Pancreas (tissue), 10 donors: ENCODE measurements at regions not wholly inside any gene's neighbourhood (a gene's known extent, or its start where the extent isn't known, plus 50 kb on each side); places are given as distances from the start of the nearest gene placed in this dataset.
A peak's percentile ranks its signal among the peaks of the same experiment; 100 is the strongest.

Experiments
- ATAC-seq, 4 donors: fragments of 200-7000 bp; cut with Tn5 transposase; one replicate each; pipeline versions ENCODE4 v1.8.0 to v1.9.1; 2020; ENCODE audit warnings: mild to moderate bottlenecking in 4 of 4, moderate library complexity in 4 of 4
- DNase-seq, 6 donors: peaks; one replicate each; pipeline ENCODE4 v3.0.0-alpha.2; 2020
- FAIRE-seq: peaks from 2 replicates; lab custom pipeline; 2012; peaks lifted over from hg19 to GRCh38; lab: Jason Lieb, UNC
- H3K27ac ChIP-seq, 4 donors: fragments of 200-600 bp; sonication (generic); 1 replicate in 3 of 4; 2 replicates in 1 of 4; pipeline versions ENCODE4 v1.5.0 to v1.8.0; 2020
- H3K27me3 ChIP-seq, 4 donors: fragments of 200-600 bp; one replicate each; pipeline ENCODE4 v1.8.0; 2021
- H3K36me3 ChIP-seq, 3 donors: fragments of 200-600 bp; sonication (generic) in 1 of 3; one replicate each; pipeline versions ENCODE4 v1.5.0 to v1.8.0; 2020 to 2021
- H3K4me1 ChIP-seq, 3 donors: fragments of 200-600 bp; one replicate each; pipeline ENCODE4 v1.8.0; 2021
- H3K4me3 ChIP-seq, 4 donors: fragments of 200-600 bp; sonication (generic) in 2 of 4; one replicate each; pipeline versions ENCODE4 v1.5.0 to v1.8.0; 2020 to 2021
- H3K9me3 ChIP-seq, 4 donors: fragments of 200-600 bp; one replicate each; pipeline ENCODE4 v1.8.0; 2021
- whole genome bisulfite sequencing, 2 donors: extraction: QIAGEN DNeasy Blood & Tissue Kit; methylation state at CpG; one replicate each; pipeline ENCODE4 v1.1.7; 2013; 5-methylcytosine and 5-hydroxymethylcytosine counted together
- intact Hi-C, 3 donors: fragments of 100-400 bp; cut with DNase I; formaldehyde crosslinking; loops; one replicate each; pipeline versions ENCODE4 v1.11.1 to v1.14.2; 2022
- TF ChIP-seq, protein P1 (sequence below), 4 donors: fragments of 200-600 bp; sonication (generic) in 3 of 4; IDR thresholded peaks; one replicate each; pipeline versions ENCODE4 v1.5.0 to v1.8.0; 2021; ENCODE audit warnings: antibody characterized with exemption in 4 of 4
- donor health status: healthy with polysubstance abuse.
- donor health status: DM: no; HTN: no; CAD: no; lungs with moderate emphysema.
- donor health status: DM: no; HTN: no; CAD: no.
- donor health status: control.
- donor health status: control.
- donor health status: Bipolar disorder and iron deficiency.
- donor health status: DM: yes; HTN: yes; CAD: no.
- donor health status: DM: no; HTN: no; CAD: no.
- donor health status: DM: no; HTN: no; CAD: no.
- donor health status: DM: yes; HTN: yes; CAD: no.

- H3K4me1 ChIP-seq: peaks cover 4 to 27% (median 21%) of the 10 kb centered on the region in 3 donors
- WGBS, 2 donors: 0 to 1% methylated on average over 49 to 110 of the region's 110 CpGs
- intact Hi-C loops: no loop called here
Measured at GRCh38 chr7:131105799-131106680, 221.6 kb upstream of the MKLN1 start.

DNA sequence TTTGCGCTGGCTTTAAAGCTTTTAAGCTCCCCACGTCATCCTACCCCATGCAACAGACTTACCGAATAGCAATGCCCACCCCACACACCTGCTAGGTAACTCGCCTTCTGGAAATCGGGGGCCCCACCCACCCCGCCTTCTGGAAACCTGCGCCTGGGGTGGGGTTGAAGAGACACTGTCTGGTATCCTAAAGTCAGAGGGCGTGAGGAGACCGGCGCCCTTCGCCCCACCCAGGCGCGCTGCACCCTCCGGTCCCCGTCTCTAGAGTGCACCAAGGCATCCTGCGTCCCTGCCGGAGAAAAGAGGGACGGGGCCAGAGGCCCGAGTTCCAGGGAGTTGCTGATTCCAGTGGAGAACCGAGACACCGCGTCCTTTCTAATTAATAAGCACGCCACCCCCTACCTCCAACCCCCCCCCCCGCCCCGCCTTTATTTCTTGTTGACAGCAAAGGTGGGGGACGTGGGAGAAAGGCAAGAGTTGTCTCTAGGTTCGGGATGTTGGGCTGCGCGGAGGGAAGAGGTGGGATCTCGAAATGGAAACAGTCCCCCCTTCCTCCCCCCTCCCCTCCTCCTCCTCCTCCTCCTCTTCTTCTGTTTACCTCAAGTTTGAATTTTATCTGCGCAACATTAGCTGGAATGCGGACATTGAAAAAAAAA is 220.9 kb upstream of the MKLN1 start:
- WGBS, 2 donors: 0% methylated on average over 31 to 32 of the region's 32 CpGs
- intact Hi-C loops: no loop called here
- no peaks in the 10 kb centered on the region for H3K27me3 ChIP-seq
- peak overlapping the region; percentile 98 to 100 (median 98) for H3K27ac ChIP-seq
- peak overlapping the region; percentile 93 to 99 (median 96) for H3K4me3 ChIP-seq
- DNase-seq (peak; percentile 54 to 79 (median 68)), FAIRE-seq (no peak), ATAC-seq (peak; percentile 15 to 24 (median 18))
- TF ChIP-seq, protein P1, sequence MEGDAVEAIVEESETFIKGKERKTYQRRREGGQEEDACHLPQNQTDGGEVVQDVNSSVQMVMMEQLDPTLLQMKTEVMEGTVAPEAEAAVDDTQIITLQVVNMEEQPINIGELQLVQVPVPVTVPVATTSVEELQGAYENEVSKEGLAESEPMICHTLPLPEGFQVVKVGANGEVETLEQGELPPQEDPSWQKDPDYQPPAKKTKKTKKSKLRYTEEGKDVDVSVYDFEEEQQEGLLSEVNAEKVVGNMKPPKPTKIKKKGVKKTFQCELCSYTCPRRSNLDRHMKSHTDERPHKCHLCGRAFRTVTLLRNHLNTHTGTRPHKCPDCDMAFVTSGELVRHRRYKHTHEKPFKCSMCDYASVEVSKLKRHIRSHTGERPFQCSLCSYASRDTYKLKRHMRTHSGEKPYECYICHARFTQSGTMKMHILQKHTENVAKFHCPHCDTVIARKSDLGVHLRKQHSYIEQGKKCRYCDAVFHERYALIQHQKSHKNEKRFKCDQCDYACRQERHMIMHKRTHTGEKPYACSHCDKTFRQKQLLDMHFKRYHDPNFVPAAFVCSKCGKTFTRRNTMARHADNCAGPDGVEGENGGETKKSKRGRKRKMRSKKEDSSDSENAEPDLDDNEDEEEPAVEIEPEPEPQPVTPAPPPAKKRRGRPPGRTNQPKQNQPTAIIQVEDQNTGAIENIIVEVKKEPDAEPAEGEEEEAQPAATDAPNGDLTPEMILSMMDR (IDR thresholded peaks at IDR 0.05): no peak
- no peaks in the 10 kb centered on the region for H3K36me3 ChIP-seq
- H3K4me1 ChIP-seq: peaks cover 9 to 31% (median 25%) of the 10 kb centered on the region in 3 donors
- no peaks in the 10 kb centered on the region for H3K9me3 ChIP-seq

More at GRCh38 chr7:131105799-131106680, 221.6 kb upstream of the MKLN1 start:
- ATAC-seq (peak; percentile 52 to 75 (median 66)), FAIRE-seq (no peak), DNase-seq (peak; percentile 82 to 92 (median 88))
- Histone ChIP-seq H3K27me3 (no peaks in the 10 kb centered on the region), H3K4me3 (peak overlapping the region; percentile 93 to 99 (median 96)), H3K27ac (peak overlapping the region; percentile 98 to 100 (median 98)), H3K9me3 (no peaks in the 10 kb centered on the region), H3K36me3 (no peaks in the 10 kb centered on the region)
- TF ChIP-seq, protein P1 (IDR thresholded peaks at IDR 0.05): no peak

DNA sequence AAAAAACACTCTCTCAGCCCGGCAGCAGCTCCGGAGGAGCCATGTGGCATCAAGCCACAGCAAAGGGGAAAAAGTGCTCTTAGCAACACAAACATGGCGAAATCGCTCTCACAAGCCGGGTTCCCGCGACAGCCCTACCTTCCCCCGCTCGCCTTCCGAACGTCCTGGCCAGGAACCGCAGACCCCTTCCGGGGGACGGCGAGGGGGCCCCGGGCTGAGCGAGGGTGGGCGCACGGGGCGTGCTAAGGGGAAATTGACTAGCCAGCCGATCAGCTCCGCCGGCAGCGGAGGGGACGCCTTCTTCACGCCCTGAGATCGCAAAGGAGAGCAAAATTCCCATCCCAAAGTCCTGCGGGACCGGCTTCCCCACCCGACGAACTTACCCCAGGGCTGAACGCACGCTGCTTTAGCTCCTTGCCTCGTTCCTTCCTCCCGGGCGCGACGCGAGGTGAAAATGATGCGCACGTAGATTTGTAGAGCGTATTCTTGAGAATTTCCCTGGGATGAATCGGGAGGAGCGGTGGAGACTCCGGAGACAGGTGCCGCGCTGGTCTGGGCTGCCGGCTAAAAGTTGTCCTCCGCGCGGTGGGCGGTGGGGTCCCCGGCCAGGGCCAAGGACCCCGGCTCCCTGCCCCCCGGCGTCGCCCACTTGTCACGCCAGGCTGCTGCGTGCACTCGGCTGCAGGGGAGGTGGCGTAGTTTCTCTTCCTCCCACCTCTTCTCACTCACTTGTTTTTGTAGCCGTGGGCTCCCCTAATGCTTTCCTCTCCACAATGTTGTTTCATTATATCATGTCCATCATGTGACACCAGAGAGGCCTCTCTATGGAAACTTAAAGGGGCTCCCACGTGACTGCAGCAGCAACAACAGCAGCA is 220.1 kb upstream of the MKLN1 start:
- 0% methylated on average over 63 of the region's 63 CpGs for WGBS, 2 donors
- peak overlapping the region; percentile 93 to 99 (median 96) for H3K4me3 ChIP-seq
- H3K27me3 ChIP-seq: no peaks in the 10 kb centered on the region
- no peaks in the 10 kb centered on the region for H3K36me3 ChIP-seq
- H3K4me1 ChIP-seq: peaks cover 9 to 35% (median 29%) of the 10 kb centered on the region in 3 donors
- FAIRE-seq (no peak), DNase-seq (peak; percentile 72 to 85 (median 74)), ATAC-seq (peak; percentile 39 to 50 (median 41))
- TF ChIP-seq, protein P1 (IDR thresholded peaks at IDR 0.05): no peak
- peak overlapping the region; percentile 98 to 100 (median 98) for H3K27ac ChIP-seq
- intact Hi-C loops: no loop called here
- no peaks in the 10 kb centered on the region for H3K9me3 ChIP-seq

DNA sequence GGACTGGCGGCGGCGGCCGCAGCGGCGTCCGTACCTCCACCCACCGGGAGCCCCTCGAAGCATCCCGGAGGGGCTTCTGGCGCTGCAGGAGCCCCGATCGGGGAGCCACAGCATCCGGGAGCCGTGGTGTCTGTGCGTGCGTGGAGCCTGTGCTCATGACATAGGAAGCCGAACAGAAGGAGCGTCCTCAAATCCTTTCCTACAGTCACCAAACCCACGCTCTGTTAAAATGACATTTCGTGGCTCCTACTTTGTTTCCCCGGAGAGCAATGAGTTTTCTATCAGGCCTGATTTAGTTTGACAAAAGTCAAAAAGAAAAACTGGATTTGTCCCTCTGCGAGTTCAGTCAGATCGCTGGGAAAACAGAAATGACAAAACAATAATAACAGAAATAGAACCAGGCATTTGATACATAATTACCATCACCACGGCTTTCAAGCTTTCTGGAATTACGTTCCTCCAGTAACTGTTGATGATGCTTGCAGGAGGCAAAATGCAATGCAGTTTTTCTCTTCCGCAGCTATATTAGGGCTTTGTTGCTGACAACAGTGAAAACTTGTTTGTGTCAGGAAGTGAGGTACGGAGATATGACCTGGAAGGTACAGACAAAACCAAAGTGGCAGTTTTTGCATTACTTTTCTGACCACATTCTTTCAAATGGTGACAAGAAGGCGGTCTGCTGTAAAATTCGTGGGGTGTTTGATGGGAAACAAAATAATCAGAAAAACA is 219.3 kb upstream of the MKLN1 start:
- no peaks in the 10 kb centered on the region for H3K9me3 ChIP-seq
- no peaks in the 10 kb centered on the region for H3K36me3 ChIP-seq
- DNase-seq (peak in 3 of 6 donors; percentile 50 to 79 (median 70)), ATAC-seq (no peak), FAIRE-seq (no peak)
- no peaks in the 10 kb centered on the region for H3K27me3 ChIP-seq
- TF ChIP-seq, protein P1 (IDR thresholded peaks at IDR 0.05): no peak
- H3K27ac ChIP-seq: peak overlapping the region; percentile 98 to 100 (median 98)
- intact Hi-C loops: no loop called here
- 7 to 11% methylated on average over 25 to 30 of the region's 30 CpGs for WGBS, 2 donors
- peaks cover 9 to 35% (median 29%) of the 10 kb centered on the region in 3 donors for H3K4me1 ChIP-seq
- H3K4me3 ChIP-seq: peak overlapping the region; percentile 93 to 99 (median 96)
